ENCODE measurements at regions not wholly inside any gene's neighbourhood (a gene's known extent, or its start where the extent isn't known, plus 50 kb on each side); places are given as distances from the start of the nearest gene placed in this dataset.

- no peaks in the 10 kb centered on the region for H3K4me1 Mint-ChIP-seq (ENCODE audit: insufficient read depth, unreplicated experiment)
- H3K27ac Mint-ChIP-seq (ENCODE audit: low read depth, unreplicated experiment): no peak overlapping the region
- no peak for TF ChIP-seq CTCF (IDR thresholded peaks at IDR 0.05; ENCODE audit: unreplicated experiment)
- DNase-seq (ENCODE audit: unreplicated experiment): no peak
- H3K36me3 Mint-ChIP-seq (ENCODE audit: insufficient read depth, unreplicated experiment): no peaks in the 10 kb centered on the region
- POLR2A ChIA-PET: no interaction called here
- intact Hi-C loops (cut with micrococcal nuclease): no loop called here
- CTCF ChIA-PET: no interaction called here
- H3K4me3 Mint-ChIP-seq (ENCODE audit: unreplicated experiment): no peak overlapping the region
- no TSS peak for BruUV-seq (replicated peaks)
- peaks cover 34% of the 10 kb centered on the region for H3K9me3 Mint-ChIP-seq (ENCODE audit: unreplicated experiment)
- no peaks in the 10 kb centered on the region for H3K27me3 Mint-ChIP-seq (ENCODE audit: insufficient read depth, unreplicated experiment)
Measured at GRCh38 chr19:32122258-32122657, 223.2 kb upstream of the ZNF507 start.

DNA sequence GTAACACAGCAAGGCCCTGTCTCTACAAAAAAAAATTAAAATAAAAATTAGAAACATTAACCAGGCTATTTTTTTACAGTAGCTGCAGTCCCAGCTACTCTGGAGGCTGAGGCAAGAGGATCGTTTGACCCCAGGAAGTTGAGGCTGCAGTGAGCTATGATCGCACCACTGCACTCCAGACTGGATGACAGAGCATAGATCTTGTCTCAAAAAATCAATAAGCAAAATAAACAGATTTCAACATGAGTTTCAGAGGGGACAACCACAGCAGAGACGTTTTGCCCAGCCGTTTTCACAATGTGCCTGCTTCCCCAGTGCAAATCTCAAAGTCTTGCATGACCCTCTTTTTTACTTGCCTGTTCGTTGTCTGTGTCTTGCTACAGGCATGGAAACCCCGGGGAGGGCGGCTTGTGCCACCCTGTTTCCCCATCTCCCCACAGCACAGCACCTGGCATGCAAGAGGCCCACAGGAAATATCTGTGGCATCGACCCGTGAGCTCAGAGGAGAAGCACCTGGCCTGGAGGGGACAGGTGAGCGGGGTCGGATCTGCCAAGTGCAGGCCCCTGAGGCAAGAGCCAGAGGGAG lies 222.0 kb upstream of the ZNF507 start:
- TF ChIP-seq CTCF (IDR thresholded peaks at IDR 0.05; ENCODE audit: unreplicated experiment): no peak
- H3K4me3 Mint-ChIP-seq (ENCODE audit: unreplicated experiment): no peak overlapping the region
- H3K27ac Mint-ChIP-seq (ENCODE audit: low read depth, unreplicated experiment): no peak overlapping the region
- no peak for DNase-seq (ENCODE audit: unreplicated experiment)
- ChIA-PET CTCF (interaction anchor here (0.5 kb wide), 1 partner anchor 476 kb away, joined by 3 read pairs; no protein-coding TSS in a partner anchor), POLR2A (no interaction called here)
- H3K36me3 Mint-ChIP-seq (ENCODE audit: insufficient read depth, unreplicated experiment): no peaks in the 10 kb centered on the region
- peaks cover 34% of the 10 kb centered on the region for H3K9me3 Mint-ChIP-seq (ENCODE audit: unreplicated experiment)
- no TSS peak for BruUV-seq (replicated peaks)
- no peaks in the 10 kb centered on the region for H3K27me3 Mint-ChIP-seq (ENCODE audit: insufficient read depth, unreplicated experiment)
- intact Hi-C loops (cut with micrococcal nuclease): no loop called here
- H3K4me1 Mint-ChIP-seq (ENCODE audit: insufficient read depth, unreplicated experiment): no peaks in the 10 kb centered on the region

DNA sequence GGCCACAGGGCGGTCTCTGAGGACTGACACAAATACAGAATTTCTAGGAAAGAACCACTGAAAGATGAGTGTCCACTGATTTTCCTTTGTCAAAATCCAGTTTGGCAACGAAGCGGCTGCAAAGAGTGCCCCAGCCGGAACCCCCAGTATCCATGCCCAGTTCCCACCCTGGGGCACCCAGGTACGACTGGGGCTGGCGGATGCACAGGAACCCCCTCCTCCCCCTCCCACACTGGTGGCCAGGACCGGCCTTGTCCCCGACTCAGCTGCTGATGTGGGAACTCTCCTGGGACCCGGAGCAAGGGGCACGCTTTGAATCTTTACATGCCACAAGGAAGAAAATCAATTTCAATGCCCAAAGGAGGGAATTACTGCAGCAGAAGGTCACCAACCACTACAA lies 220.8 kb upstream of the ZNF507 start:
- Mint-ChIP-seq H3K9me3 (ENCODE audit: unreplicated experiment) (peaks cover 27% of the 10 kb centered on the region), H3K4me1 (ENCODE audit: insufficient read depth, unreplicated experiment) (no peaks in the 10 kb centered on the region), H3K4me3 (ENCODE audit: unreplicated experiment) (no peak overlapping the region), H3K27ac (ENCODE audit: low read depth, unreplicated experiment) (no peak overlapping the region), H3K27me3 (ENCODE audit: insufficient read depth, unreplicated experiment) (no peaks in the 10 kb centered on the region), H3K36me3 (ENCODE audit: insufficient read depth, unreplicated experiment) (no peaks in the 10 kb centered on the region)
- intact Hi-C loops (cut with micrococcal nuclease): no loop called here
- TF ChIP-seq CTCF (IDR thresholded peaks at IDR 0.05; ENCODE audit: unreplicated experiment): no peak
- CTCF ChIA-PET: no interaction called here
- DNase-seq (ENCODE audit: unreplicated experiment): no peak
- no TSS peak for BruUV-seq (replicated peaks)
- POLR2A ChIA-PET: no interaction called here

DNA sequence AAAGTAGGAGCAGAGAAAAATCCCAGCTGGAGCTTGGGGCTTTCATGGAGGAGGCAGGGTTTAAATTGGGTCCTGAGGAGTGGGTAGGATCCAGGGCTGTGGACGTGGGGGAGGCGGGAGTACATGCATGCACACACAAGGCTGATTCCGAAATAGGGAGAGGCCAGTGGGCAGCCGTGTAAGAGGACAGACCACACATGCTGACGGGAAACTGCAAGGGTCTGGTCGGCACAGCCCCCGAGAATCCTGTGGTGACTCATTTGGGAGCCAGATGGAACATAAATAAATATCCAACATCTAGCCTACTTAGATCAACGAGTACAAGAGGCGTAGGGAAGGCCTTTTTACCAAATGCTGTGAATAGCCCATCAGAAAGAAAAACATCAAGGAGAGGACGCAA lies 216.3 kb upstream of the ZNF507 start:
- DNase-seq (ENCODE audit: unreplicated experiment): no peak
- BruUV-seq (replicated peaks): no TSS peak
- no peaks in the 10 kb centered on the region for H3K27me3 Mint-ChIP-seq (ENCODE audit: insufficient read depth, unreplicated experiment)
- no peaks in the 10 kb centered on the region for H3K36me3 Mint-ChIP-seq (ENCODE audit: insufficient read depth, unreplicated experiment)
- CTCF ChIA-PET: interaction anchor here (0.6 kb wide), 1 partner anchor 1443 kb away, joined by 3 read pairs; no protein-coding TSS in a partner anchor
- no peak overlapping the region for H3K27ac Mint-ChIP-seq (ENCODE audit: low read depth, unreplicated experiment)
- H3K4me1 Mint-ChIP-seq (ENCODE audit: insufficient read depth, unreplicated experiment): no peaks in the 10 kb centered on the region
- no peak overlapping the region for H3K4me3 Mint-ChIP-seq (ENCODE audit: unreplicated experiment)
- POLR2A ChIA-PET: no interaction called here
- no peak for TF ChIP-seq CTCF (IDR thresholded peaks at IDR 0.05; ENCODE audit: unreplicated experiment)
- intact Hi-C loops (cut with micrococcal nuclease): no loop called here
- H3K9me3 Mint-ChIP-seq (ENCODE audit: unreplicated experiment): peaks cover 37% of the 10 kb centered on the region
